ENCODE measurements at regions not wholly inside any gene's neighbourhood (a gene's known extent, or its start where the extent isn't known, plus 50 kb on each side); places are given as distances from the start of the nearest gene placed in this dataset.

DNA sequence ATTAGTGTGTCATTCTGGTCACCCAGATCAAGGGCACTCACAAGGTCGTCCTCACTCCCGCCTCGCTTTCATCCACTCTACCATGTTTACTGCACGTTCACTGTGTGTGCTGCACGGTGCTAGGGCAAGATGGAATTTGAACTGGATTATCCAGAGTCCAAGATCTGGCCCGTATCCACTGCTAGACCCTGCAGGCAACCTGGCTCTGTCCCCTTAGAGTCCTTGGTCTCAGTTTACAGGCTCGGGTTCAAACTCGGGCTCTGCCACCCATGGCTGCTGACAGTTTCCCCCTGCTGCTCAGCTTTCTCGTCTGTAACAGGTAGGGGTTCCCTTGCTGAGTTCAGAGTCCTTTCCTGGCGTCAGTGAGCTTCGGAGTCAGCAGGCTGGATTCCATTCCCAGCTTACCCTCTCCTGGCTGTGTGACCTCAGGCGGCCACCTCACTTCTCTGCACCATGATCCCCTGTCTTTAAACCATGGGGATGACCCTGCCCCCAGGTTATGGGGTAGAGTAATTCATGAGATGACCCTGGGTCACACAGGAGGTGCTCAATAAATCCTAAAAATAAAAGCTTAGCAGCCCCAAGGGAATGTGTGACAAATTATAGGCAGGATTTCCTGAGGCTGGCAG lies 79.6 kb upstream of the SLC6A6 start (continued):
- no peak for TF ChIP-seq EGR1 (IDR thresholded peaks at IDR 0.05; ENCODE audit: borderline replicate concordance, low read depth, low read length)

Measured in H1 (cell line).